HG03378 (cell line): ENCODE measurements at regions not wholly inside any gene's neighbourhood (a gene's known extent, or its start where the extent isn't known, plus 50 kb on each side); places are given as distances from the start of the nearest gene placed in this dataset.

Experiments used
- ATAC-seq: cut with Tn5 transposase; IDR thresholded peaks from one replicate; pipeline ENCODE4 v1.9.1; 2021; ENCODE audit warnings: mild to moderate bottlenecking, moderate library complexity; ENCODE audit not compliant: unreplicated experiment

GRCh38 chr21:24825348-24825747 is 781.9 kb downstream of the MRPL39 start:
- no peak for ATAC-seq

- no peak for ATAC-seq
Observed at GRCh38 chr21:24824209-24824608, 783.1 kb downstream of the MRPL39 start.

- no peak for ATAC-seq
Observed at GRCh38 chr21:24823247-24823646, 784.0 kb downstream of the MRPL39 start.

GRCh38 chr21:24785033-24785432 is 822.2 kb downstream of the MRPL39 start:
- no peak for ATAC-seq

- ATAC-seq, result no peak
Observed at GRCh38 chr21:24781146-24781545, 826.1 kb downstream of the MRPL39 start.

GRCh38 chr21:24759348-24760075 is 847.8 kb downstream of the MRPL39 start:
- no peak for ATAC-seq

GRCh38 chr21:24738063-24738462 is 869.2 kb downstream of the MRPL39 start:
- no peak for ATAC-seq

GRCh38 chr21:24737296-24737850 is 869.9 kb downstream of the MRPL39 start:
- ATAC-seq, result no peak

GRCh38 chr21:24730661-24731060 is 876.6 kb downstream of the MRPL39 start:
- no peak for ATAC-seq

- no peak for ATAC-seq
Observed at GRCh38 chr21:24729568-24729967, 877.7 kb downstream of the MRPL39 start.

GRCh38 chr21:24727803-24728440 is 879.4 kb downstream of the MRPL39 start:
- ATAC-seq, result no peak

- no peak for ATAC-seq
Observed at GRCh38 chr21:24716281-24716918, 890.9 kb downstream of the MRPL39 start.

- no peak for ATAC-seq
Observed at GRCh38 chr21:24714646-24715200, 892.6 kb downstream of the MRPL39 start.

- ATAC-seq, result no peak
Observed at GRCh38 chr21:24705201-24705600, 902.1 kb downstream of the MRPL39 start.

GRCh38 chr21:24693779-24694178 is 913.5 kb downstream of the MRPL39 start:
- no peak for ATAC-seq

- ATAC-seq, result no peak
Observed at GRCh38 chr21:24681456-24681855, 925.8 kb downstream of the MRPL39 start.

GRCh38 chr21:24671901-24672300 is 935.4 kb downstream of the MRPL39 start:
- ATAC-seq, result no peak

GRCh38 chr21:24658926-24659325 is 948.4 kb downstream of the MRPL39 start:
- no peak for ATAC-seq

- ATAC-seq, result no peak
Observed at GRCh38 chr21:24658026-24658425, 949.3 kb downstream of the MRPL39 start.

- no peak for ATAC-seq
Observed at GRCh38 chr21:24649691-24650090, 957.6 kb downstream of the MRPL39 start.

GRCh38 chr21:24636696-24637095 is 970.6 kb downstream of the MRPL39 start:
- ATAC-seq, result no peak
